ENCODE measurements at regions not wholly inside any gene's neighbourhood (a gene's known extent, or its start where the extent isn't known, plus 50 kb on each side); places are given as distances from the start of the nearest gene placed in this dataset.

- CTCF ChIA-PET: no interaction called here
- Histone ChIP-seq H3K36me3 (ENCODE audit: control insufficient read depth, insufficient read depth, low read length) (no peaks in the 10 kb centered on the region), H3K27me3 (replicated peaks; ENCODE audit: control insufficient read depth, insufficient read depth, low read length) (no peaks in the 10 kb centered on the region), H3K4me1 (no peaks in the 10 kb centered on the region), H3K9me3 (no peaks in the 10 kb centered on the region; the same call in 1 of the 2 replicates), H3K4me3 (ENCODE audit: low read depth, low read length) (no peak overlapping the region)
- POLR2A ChIA-PET: no interaction called here
- Mint-ChIP-seq H3K4me1 (ENCODE audit: low read depth, unreplicated experiment) (no peaks in the 10 kb centered on the region), H3K4me3 (ENCODE audit: unreplicated experiment) (no peak overlapping the region), H3K9me3 (ENCODE audit: unreplicated experiment) (no peaks in the 10 kb centered on the region), H3K36me3 (ENCODE audit: insufficient read depth, unreplicated experiment) (no peaks in the 10 kb centered on the region), H3K27me3 (ENCODE audit: insufficient read depth, unreplicated experiment) (no peaks in the 10 kb centered on the region), H3K27ac (ENCODE audit: unreplicated experiment) (no peak overlapping the region)
- intact Hi-C loops (cut with micrococcal nuclease; ENCODE audit: unreplicated experiment): no loop called here
- DNase-seq: no peak
- no peak for TF ChIP-seq CTCF (IDR thresholded peaks at IDR 0.05; ENCODE audit: insufficient read depth in 1 of 2, low read depth in 1 of 2, low read length in 1 of 2, severe bottlenecking in 1 of 2, unreplicated experiment in 1 of 2)
- BruUV-seq (replicated peaks): no TSS peak
Observed at GRCh38 chr1:9478021-9478420, 61.2 kb upstream of the SLC25A33 start.

GRCh38 chr1:9481048-9481447, 58.2 kb upstream of the SLC25A33 start:
- no TSS peak for BruUV-seq (replicated peaks)
- no peaks in the 10 kb centered on the region for H3K9me3 Mint-ChIP-seq (ENCODE audit: unreplicated experiment)
- H3K9me3 ChIP-seq: no peaks in the 10 kb centered on the region; the same call in 1 of the 2 replicates
- H3K4me3 Mint-ChIP-seq (ENCODE audit: unreplicated experiment): no peak overlapping the region
- H3K36me3 ChIP-seq (ENCODE audit: control insufficient read depth, insufficient read depth, low read length): no peaks in the 10 kb centered on the region
- H3K4me1 Mint-ChIP-seq (ENCODE audit: low read depth, unreplicated experiment): no peaks in the 10 kb centered on the region
- no peak overlapping the region for H3K27ac Mint-ChIP-seq (ENCODE audit: unreplicated experiment)
- intact Hi-C loops (cut with micrococcal nuclease; ENCODE audit: unreplicated experiment): no loop called here
- H3K4me3 ChIP-seq (ENCODE audit: low read depth, low read length): no peak overlapping the region
- H3K27me3 Mint-ChIP-seq (ENCODE audit: insufficient read depth, unreplicated experiment): no peaks in the 10 kb centered on the region
- POLR2A ChIA-PET: no interaction called here
- no peak for TF ChIP-seq CTCF (IDR thresholded peaks at IDR 0.05; ENCODE audit: insufficient read depth in 1 of 2, low read depth in 1 of 2, low read length in 1 of 2, severe bottlenecking in 1 of 2, unreplicated experiment in 1 of 2)
- no peaks in the 10 kb centered on the region for H3K27me3 ChIP-seq (replicated peaks; ENCODE audit: control insufficient read depth, insufficient read depth, low read length)
- CTCF ChIA-PET: no interaction called here
- DNase-seq: no peak
- no peaks in the 10 kb centered on the region for H3K4me1 ChIP-seq
- H3K36me3 Mint-ChIP-seq (ENCODE audit: insufficient read depth, unreplicated experiment): no peaks in the 10 kb centered on the region

- H3K36me3 Mint-ChIP-seq (ENCODE audit: insufficient read depth, unreplicated experiment): no peaks in the 10 kb centered on the region
- H3K36me3 ChIP-seq (ENCODE audit: control insufficient read depth, insufficient read depth, low read length): no peaks in the 10 kb centered on the region
- H3K4me3 Mint-ChIP-seq (ENCODE audit: unreplicated experiment): no peak overlapping the region
- DNase-seq: no peak
- H3K27ac Mint-ChIP-seq (ENCODE audit: unreplicated experiment): no peak overlapping the region
- ChIA-PET CTCF (no interaction called here), POLR2A (no interaction called here)
- H3K4me3 ChIP-seq (ENCODE audit: low read depth, low read length): no peak overlapping the region
- no peaks in the 10 kb centered on the region for H3K4me1 ChIP-seq
- H3K4me1 Mint-ChIP-seq (ENCODE audit: low read depth, unreplicated experiment): no peaks in the 10 kb centered on the region
- BruUV-seq (replicated peaks): no TSS peak
- H3K9me3 ChIP-seq: no peaks in the 10 kb centered on the region; the same call in 1 of the 2 replicates
- no peaks in the 10 kb centered on the region for H3K9me3 Mint-ChIP-seq (ENCODE audit: unreplicated experiment)
- TF ChIP-seq CTCF (IDR thresholded peaks at IDR 0.05; ENCODE audit: insufficient read depth in 1 of 2, low read depth in 1 of 2, low read length in 1 of 2, severe bottlenecking in 1 of 2, unreplicated experiment in 1 of 2): no peak
- H3K27me3 ChIP-seq (replicated peaks; ENCODE audit: control insufficient read depth, insufficient read depth, low read length): no peaks in the 10 kb centered on the region
- H3K27me3 Mint-ChIP-seq (ENCODE audit: insufficient read depth, unreplicated experiment): no peaks in the 10 kb centered on the region
- intact Hi-C loops (cut with micrococcal nuclease; ENCODE audit: unreplicated experiment): no loop called here
Observed at GRCh38 chr1:9482403-9482802, 56.9 kb upstream of the SLC25A33 start.

All from Caco-2 (cell line).